Midbrain (tissue), 1 donor: ENCODE measurements at regions not wholly inside any gene's neighbourhood (a gene's known extent, or its start where the extent isn't known, plus 50 kb on each side); places are given as distances from the start of the nearest gene placed in this dataset.

ENCODE experiments used
- DNase-seq: peaks from one replicate; lab custom pipeline; 2025; lab: John Stamatoyannopoulos, UW

DNA sequence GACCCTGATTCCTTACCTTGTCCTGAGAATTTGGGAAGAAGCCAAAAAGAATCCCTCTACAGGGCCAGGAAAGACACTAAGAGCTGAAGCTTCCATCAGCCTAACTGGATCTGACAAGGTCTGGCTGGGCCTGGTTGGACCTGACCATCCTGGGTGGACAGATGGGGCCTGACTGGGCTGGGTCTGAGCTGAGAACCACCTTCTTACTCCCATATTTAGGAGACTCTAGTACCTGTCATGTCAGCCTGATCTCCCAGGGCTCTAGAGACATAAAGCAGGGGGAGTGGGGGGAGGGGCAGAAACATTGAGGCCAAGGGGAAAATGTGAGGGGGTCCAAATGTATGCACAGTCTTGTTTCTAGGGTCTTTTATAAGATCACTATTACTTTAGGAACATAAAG, 129.9 kb downstream of the BUD13 start:
- DNase-seq = no peak

DNA sequence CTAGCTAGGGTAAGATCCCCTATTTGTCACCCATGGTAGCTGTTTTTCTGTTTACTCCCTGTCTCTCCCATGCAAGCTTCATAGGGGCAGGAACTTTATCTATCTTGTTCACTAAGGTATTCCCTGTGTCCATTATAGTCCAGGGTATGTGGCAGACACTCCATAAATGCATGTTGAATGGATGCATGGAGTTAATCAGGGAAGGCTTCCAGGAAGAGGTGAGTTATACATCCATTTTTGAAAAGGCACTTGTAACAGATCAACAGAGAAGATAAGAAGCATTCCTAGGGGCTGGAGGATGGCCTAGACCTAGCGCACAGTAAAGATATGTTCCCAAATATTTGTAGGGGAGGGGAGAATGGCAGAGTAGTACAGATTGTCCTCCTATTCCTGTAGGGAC, 130.3 kb downstream of the BUD13 start:
- DNase-seq = no peak

DNA sequence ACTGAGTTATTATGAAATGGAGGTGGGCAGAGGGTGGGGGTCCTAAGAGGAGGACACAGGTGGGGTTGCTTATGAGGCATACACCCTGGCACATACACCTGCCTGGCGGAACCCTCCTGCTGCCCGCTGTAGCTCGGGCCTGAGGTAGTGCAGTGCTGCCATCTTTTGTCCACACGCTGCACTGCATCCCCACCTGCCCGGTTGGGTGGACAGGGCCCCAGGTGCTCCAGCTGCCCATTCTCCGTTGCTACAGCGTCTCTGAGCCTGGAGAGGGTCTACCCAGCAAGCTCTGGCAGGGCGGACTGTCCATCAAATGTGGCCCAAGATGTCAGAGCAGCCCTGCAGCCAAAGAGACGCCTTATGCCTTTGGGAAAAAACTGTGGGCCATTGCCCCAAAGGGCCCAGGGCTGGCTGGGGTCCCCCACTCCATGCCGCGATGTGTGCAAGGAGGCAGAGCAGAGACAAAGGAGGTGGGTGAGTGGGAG, 131.2 kb downstream of the BUD13 start:
- no peak for DNase-seq

DNA sequence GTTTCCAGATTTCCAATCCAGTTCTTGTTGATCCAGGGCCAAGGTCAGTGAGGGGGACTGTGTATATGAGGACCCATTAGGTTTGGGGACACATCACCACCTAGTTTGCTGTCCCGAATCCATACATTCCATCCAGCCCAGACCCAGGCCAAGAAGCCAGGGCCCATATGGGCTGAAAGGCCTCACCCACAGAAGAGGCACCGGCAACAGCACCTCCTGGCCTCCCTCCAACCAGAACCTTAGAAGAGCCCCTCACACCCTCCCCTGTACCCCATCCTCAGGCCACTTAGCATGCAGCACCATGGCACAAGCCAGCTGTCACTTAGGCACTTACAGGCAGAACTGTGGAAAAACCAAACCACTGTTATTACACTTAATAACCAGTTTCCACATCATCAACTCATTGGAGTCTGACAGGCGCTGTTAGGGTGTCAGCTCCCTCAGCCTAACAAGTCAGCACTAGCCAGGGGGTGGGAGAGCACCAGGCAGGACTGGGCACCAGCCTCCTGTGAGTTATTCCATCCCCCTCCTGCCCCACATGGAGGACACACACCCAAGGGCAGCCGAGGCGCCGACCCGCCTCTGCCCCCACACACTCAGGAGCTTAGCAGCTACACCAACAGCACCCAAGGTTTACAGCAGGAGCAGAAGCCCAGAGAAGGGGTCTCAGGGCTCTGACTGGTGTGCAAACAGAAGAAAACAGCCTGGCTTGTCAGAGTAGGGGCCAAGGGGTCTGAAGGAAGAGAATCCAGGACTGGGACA, 132.0 kb downstream of the BUD13 start:
- DNase-seq = no peak

DNA sequence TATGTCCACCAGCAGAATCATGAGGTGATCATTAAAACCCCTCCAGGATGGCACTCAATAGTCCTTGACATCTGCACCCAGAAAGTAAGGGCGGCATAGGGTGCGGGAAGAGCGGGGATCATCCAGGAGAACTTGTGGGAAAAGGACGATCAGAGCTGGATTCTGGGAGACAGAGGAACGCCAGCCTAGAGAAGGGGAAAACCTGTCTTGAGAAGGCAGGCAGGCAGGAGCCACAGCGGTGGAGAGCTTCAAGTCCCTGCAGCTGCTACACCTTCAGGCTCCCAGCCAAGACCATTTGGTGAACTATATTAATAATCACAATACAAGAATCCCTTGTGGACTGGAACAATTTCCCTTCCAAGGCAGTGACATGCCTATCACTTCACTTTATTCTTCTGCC, 134.3 kb downstream of the BUD13 start:
- DNase-seq = no peak

DNA sequence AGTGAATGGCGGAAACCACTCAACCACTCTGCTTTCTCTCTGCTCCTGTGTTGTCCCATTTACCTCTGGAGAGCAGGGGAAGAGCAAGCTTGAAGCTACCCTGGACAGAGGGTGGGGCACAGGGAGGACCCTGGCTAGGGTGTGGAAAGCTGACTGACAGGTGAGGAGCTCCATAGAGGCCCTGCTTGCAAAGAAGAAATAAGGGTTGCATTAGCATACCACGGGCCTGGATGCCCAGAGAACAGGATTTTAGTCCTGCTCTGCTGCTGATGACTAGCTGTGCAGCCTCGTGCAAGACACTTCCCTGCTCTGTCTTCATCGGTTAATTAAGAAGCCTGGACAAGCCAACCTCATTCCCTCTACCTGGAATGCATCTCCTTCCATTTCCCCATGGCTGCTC, 135.0 kb downstream of the BUD13 start:
- no peak for DNase-seq

DNA sequence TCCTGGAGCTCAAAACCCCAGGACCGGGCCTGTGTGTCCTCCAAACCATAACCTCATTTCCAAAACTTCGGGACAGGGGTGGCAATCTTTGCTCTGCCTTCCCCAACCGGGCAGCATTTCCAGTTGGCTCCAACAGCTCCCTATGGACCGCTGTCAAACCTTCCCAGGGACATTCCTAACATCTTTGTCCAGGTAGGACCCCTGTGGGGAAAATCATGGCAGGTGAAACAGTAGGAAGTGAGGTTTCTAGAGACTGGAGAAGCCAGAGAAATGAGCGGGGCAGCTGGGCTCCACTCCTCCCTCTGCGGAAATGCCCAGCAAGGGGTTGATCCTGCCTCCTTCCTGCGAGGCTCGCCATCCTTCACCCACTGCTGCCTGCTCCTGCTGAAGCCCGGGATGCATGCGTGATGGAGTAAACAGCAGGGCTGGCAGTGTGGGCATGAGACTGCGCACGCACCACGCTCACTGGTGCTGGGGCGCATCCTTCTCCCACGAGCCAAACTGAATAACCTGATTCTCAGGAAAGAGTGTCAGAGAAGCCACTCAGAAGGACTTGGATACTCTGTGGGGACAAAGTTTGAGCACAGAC, 136.4 kb downstream of the BUD13 start:
- no peak for DNase-seq

DNA sequence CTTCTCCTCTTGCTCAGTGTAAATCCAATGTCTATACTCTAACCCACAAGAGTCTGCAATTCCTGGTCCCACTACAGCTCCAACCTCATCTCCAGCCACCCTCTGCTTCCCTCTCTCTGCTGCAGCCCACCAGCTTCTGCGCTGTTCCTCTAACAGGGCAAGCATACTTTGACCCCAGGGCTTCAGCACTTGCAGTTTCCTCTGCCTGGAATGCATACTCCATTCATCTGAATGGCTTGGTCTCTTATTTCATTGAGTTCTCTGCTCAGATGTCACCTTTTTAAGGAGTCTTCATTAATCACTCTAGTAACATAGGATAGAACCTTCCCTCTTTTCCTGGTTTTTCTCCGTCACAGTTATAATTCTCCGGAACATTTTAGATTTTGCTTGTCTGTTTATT, 141.6 kb downstream of the BUD13 start:
- no peak for DNase-seq

DNA sequence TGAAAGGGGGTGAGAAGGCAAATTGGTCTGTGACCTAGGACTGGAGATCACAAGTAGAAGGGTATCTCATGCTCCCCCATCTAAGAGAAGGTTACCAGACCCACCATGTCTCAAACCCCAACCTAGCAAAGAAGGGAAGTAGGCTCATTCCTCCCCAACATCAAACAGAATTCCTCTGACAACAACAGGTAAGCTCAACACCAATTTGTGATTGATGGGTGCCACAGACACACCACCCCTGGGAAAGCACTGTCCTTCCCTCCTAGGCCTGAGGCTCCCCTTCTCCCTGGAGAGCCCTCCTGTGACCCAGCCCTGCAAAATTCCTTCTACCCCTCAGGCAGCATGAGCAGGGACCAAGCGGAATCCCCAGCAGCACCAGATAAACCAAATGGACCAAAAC, 154.3 kb downstream of the BUD13 start:
- no peak for DNase-seq

DNA sequence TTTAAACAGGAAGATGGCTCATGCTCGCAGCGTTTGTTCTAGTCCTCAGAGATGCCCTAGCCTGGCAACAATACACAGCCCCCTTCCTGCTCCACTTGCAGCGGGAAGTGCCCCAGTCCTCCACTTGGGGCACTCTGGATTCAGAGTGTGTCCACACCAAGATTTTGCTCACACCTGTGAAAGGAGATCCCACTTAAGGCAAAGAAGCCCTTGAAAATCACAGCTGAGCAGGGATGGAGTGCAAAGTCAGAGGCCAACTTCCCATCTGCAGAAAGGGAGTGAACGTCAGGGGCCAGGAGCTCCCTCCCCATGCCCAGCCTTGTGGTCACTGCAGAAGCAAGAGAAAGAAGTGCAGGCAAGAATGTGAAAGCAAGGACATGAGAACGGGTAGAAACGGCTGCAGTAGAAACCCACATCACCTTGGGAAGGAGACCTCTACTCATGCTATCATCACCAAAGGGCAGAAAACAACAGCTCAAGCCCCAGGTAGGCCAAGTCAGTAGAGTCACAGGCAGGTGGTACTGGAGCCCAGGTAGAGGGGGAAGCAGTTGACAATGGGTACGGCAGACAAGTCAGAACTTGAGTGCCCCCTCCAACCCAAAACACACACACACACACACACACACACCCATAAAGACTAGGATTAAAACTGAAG, 157.4 kb downstream of the BUD13 start:
- DNase-seq = no peak

DNA sequence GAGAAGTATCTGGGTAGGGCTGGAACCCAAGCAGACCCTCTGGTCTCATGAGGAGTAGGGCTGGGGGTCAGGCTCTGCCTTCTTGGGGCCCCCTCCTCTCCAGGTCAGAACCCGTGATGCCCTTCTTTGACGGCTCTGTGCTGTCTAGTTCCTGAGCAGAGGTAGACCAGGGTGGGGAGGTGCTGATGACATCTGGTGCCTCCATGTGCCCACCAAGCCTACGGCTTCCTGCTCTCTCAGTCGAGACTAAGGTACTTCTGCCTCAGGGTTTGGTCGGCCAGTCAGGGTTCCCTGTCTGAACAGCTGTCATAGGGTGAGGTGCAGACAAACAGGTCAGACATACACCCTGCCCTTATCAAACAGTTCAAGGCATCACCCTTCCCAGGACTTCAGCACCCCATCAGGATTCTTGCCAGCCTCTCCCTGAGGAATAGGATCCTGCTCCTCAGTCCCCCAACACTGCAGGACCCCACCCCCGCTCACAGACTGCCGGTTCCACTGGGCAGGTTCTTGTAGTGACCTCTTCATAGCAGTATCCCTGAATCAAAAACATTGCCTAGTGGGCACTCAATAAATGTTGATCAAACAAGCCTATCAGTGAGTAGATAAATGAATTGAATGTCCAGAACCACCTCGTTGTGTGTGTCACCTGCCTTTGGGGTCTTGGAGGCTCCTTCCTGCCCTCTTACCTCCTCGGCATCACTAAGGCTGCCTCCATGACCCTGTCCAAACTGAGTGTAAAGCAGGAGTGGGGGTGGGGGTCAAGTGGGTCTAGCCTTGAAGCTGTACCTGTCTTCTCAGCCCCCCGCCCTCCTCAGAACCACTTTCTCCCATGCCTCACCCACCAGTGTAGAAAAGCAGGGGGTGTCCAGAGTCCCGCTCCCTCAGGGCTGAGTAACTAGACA, 158.2 kb downstream of the BUD13 start:
- DNase-seq = no peak

DNA sequence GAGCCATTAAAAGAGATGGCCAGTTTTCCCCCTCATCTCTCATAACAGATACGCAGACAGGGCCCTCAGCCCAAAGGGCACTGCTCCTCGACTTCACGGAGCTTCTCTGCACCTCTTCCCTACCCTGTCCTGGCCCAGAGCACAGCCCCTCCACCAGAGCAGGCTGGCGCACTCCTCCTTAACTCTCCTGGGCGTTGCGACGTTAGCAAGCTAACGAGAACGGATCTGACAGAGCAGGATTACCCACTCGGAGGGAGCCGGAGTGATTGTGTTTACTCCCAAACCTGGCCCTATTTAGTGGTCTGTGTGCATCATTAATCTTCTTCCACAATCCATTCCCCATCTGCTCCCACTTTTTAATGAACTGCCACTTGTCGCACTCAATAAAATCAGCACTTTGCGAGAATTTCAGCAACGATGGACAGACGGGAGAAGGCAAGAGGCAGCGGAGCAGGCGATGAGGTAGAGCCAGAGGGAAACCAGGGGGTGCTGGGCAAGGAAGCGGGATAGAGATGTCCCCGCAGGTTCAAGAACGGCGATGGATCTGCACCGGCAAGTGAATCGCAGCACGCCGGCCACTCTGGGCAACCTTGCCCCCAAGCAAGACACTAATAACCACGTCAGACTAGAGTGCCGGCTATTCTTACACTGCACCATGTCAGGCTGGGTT, 159.4 kb downstream of the BUD13 start:
- no peak for DNase-seq

DNA sequence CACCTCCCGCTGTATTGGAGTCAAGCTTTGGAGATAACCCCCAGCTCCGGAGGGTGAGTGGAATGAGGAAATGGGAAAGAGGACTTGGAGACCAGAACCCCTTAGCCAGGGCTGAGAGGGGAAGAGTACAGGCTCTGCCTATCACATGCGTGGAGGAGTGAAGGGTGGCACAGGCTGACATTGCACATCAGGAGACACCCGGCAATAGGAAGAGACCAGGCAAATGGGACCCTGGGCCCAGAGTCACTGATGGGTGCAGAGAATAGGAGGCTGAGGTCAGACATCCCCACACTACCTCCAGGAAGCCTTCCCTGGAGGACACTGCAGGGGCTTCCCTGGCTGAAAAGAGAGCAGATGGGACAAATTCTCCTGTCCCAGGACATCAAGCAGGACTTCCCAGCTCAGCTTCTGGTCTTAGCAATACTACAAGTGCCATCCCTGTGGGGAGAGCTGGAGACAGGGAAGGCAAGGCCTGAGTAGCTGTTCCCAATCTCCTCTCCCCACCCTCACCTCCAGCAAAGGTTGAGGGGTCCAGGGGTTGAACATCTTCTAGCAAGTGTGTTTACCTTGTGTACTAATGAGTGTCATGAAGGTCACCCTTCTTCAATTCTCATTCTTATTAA, 160.7 kb downstream of the BUD13 start:
- no peak for DNase-seq

DNA sequence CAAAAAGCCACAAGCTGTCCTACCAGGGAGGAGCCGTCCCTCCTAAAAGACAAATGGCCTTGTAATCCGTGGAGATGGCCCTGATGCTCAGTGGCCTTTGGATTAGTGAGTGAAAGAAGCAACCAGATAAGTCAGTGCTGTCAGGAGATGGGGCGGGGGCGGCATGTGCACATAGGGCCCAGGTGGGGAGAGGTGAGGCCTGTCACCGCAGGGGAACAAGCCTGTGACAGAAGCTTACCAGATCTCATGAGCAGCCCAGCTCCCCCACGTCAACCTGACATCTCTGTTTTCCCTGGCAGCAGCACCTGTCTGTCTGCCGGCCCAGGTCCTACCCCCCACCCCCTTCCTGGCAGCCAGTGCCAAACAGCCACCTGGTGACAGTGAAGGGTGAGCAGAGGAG, 162.6 kb downstream of the BUD13 start:
- no peak for DNase-seq

DNA sequence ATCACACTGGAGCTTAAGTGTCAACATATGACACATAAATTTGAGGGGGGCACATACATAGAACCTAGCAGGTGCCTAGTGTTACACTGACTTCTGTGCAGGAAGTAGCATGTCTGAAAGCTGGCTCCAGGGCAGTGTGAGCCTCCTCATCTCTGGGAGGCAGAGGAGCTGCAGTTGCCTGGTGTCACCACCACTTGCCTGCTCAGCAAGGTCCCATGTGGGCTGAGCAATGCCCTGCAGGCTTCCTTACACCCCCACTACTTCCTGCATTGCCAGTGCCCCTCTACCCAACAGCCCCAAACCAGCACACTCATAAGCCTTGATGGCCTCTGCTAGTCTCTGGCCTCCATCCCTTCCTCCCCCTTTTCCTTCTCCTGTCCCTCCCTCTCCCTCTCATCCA, 165.8 kb downstream of the BUD13 start:
- DNase-seq = no peak

DNA sequence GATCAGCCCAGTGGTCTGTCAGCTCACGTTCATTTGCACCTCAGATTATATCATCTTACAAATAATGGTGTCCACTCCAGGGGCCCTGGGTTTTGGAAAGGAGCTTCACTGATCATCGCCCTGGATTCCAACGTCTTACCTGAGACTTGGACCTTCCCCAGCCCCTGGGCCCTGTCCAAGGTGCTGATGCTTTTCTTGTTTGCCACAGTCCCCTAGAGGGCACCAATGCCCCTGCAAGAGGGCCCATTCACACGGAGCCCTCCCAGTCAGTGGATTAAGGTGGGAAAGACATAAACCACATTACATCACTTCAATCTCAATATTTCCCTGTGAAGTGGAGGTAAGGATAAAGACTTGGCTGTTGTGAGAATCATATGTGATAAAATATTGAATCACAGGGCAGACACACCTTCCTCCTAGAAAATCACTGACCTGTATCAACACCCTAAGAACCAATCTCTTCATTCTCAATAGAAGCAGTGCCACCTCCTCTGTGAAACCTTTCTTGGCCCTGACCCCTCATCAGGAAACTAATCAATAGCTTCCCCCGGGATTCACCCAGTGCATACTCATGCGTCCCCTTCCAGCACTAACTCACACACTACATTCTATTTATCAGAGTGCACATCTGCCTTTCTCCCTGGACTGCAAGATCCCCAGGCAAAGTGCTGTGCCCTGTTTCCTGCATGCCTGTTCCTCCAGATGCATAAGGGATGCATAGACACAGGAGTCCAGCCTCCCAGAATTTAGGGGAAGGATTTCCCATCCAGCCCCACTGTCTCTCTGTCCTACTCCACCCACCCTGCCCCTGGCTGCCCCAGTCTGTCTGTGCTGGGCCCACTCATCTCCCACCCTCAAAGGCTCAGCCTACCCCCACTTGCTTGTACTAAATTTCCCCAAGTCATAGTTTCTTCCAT, 167.0 kb downstream of the BUD13 start:
- DNase-seq = no peak

DNA sequence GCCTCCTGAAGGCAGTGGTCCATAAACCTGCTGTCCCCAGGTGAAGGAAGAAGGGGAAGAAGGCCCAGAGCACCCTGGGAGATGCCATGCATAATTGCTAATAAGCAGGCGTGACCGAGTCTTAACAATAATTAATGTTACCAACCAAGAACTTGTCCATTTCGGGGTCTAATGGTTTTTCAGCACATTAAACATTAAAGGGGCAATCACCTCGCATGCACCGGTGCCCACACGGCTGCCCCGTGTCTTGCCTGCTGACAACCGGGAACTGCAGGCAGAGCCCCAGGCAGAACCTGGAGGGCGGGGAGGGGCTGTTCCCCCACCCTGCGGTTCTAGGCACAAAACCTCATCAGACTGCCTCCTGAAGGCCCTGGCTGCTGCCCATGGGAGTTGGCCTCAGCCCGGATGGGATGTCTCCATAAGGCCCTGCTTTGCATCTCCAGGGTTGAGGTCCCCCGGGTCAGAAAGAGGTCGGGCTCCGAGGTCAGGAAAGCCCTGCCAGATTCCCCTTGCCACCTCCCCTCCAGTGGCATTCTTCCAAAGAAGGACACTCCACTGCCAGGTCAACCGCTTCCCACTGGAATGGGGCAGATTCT, 169.0 kb downstream of the BUD13 start:
- no peak for DNase-seq

DNA sequence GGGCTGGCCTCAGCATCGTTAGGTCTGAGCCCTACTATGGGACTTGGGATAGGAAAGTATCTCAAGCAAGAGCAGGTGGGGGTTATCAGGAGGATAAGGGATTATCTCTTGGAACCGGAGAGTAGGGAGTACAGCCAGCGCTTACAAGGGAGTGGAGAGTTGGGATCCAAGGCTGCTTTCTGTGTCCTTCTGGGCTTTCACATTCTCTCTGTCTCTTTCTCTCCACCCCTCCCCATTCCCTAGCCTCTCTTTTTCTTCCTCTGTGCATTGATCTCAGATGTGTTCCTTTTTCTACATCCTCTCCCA, 170.2 kb downstream of the BUD13 start:
- DNase-seq = no peak

DNA sequence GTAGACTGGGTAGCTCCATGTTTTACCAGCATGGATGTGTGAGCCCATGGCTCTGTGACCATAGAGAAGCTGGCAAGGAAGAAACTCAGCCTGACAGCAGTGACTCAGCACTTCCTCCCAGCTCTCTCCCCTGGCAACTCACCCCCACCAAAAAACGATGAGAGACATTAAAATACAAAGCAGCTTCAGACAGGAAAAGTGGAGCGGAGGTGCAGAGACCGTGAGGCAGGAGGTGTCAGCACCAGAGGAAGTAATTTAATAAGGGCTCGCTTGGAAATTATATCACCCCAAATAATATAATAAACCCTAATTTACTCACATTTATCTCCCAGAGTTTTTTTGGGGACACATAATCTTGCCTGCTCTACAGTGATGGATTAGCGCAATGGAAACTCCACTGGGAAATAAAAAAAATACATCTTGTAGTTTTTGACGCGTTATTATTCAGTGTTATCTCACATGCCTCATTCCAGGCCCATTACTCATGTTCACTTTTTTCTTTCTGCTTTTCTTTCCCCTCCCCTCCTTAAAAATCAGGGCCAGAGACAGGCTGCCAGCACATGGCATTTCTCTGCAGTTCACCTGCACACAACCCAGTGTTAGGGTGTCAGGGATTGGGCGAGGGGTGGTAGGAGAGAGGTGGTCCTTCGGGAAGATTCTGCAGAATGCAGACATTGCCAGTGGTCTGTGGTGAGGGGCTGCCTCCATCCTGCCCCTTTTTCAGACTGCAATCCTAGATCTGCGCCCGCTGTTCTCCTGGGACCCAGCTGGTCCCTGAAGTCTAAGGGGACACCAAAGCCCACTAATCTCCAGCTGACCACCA, 170.8 kb downstream of the BUD13 start:
- no peak for DNase-seq
